ENCODE measurements at regions not wholly inside any gene's neighbourhood (a gene's known extent, or its start where the extent isn't known, plus 50 kb on each side); places are given as distances from the start of the nearest gene placed in this dataset.

- Mint-ChIP-seq H3K27ac (ENCODE audit: unreplicated experiment) (no peak overlapping the region), H3K4me3 (ENCODE audit: unreplicated experiment) (no peak overlapping the region), H3K4me1 (ENCODE audit: low read depth) (peaks cover 4% of the 10 kb centered on the region), H3K36me3 (ENCODE audit: low read depth) (no peaks in the 10 kb centered on the region), H3K9me3 (ENCODE audit: low read depth) (no peaks in the 10 kb centered on the region), H3K27me3 (ENCODE audit: low read depth) (no peaks in the 10 kb centered on the region)
- no peak for TF ChIP-seq CTCF (IDR thresholded peaks at IDR 0.05)
- no peak for DNase-seq (ENCODE audit: low spot score)
Measured at GRCh38 chr10:113399065-113399464, 153.8 kb upstream of the HABP2 start.

GRCh38 chr10:113402602-113403001, 150.3 kb upstream of the HABP2 start:
- Mint-ChIP-seq H3K27ac (ENCODE audit: unreplicated experiment) (no peak overlapping the region), H3K27me3 (ENCODE audit: low read depth) (peaks cover 8% of the 10 kb centered on the region), H3K4me1 (ENCODE audit: low read depth) (peaks cover 4% of the 10 kb centered on the region), H3K36me3 (ENCODE audit: low read depth) (no peaks in the 10 kb centered on the region), H3K9me3 (ENCODE audit: low read depth) (no peaks in the 10 kb centered on the region), H3K4me3 (ENCODE audit: unreplicated experiment) (no peak overlapping the region)
- no peak for TF ChIP-seq CTCF (IDR thresholded peaks at IDR 0.05)
- DNase-seq (ENCODE audit: low spot score), result no peak

GRCh38 chr10:113407218-113407617, 145.6 kb upstream of the HABP2 start:
- Mint-ChIP-seq H3K36me3 (ENCODE audit: low read depth) (no peaks in the 10 kb centered on the region), H3K27ac (ENCODE audit: unreplicated experiment) (no peak overlapping the region), H3K27me3 (ENCODE audit: low read depth) (peaks cover 13% of the 10 kb centered on the region), H3K4me1 (ENCODE audit: low read depth) (no peaks in the 10 kb centered on the region), H3K4me3 (ENCODE audit: unreplicated experiment) (no peak overlapping the region), H3K9me3 (ENCODE audit: low read depth) (no peaks in the 10 kb centered on the region)
- no peak for DNase-seq (ENCODE audit: low spot score)
- no peak for TF ChIP-seq CTCF (IDR thresholded peaks at IDR 0.05)

GRCh38 chr10:113409175-113409574, 143.7 kb upstream of the HABP2 start:
- TF ChIP-seq CTCF (IDR thresholded peaks at IDR 0.05), result no peak
- Mint-ChIP-seq H3K36me3 (ENCODE audit: low read depth) (no peaks in the 10 kb centered on the region), H3K4me3 (ENCODE audit: unreplicated experiment) (no peak overlapping the region), H3K9me3 (ENCODE audit: low read depth) (peaks cover 3% of the 10 kb centered on the region), H3K27me3 (ENCODE audit: low read depth) (peaks cover 13% of the 10 kb centered on the region), H3K27ac (ENCODE audit: unreplicated experiment) (no peak overlapping the region), H3K4me1 (ENCODE audit: low read depth) (no peaks in the 10 kb centered on the region)
- no peak for DNase-seq (ENCODE audit: low spot score)

GRCh38 chr10:113410618-113411017, 142.2 kb upstream of the HABP2 start:
- Mint-ChIP-seq H3K4me3 (ENCODE audit: unreplicated experiment) (no peak overlapping the region), H3K27me3 (ENCODE audit: low read depth) (peaks cover 15% of the 10 kb centered on the region), H3K9me3 (ENCODE audit: low read depth) (peaks cover 3% of the 10 kb centered on the region), H3K36me3 (ENCODE audit: low read depth) (peaks cover 2% of the 10 kb centered on the region), H3K27ac (ENCODE audit: unreplicated experiment) (no peak overlapping the region), H3K4me1 (ENCODE audit: low read depth) (no peaks in the 10 kb centered on the region)
- TF ChIP-seq CTCF (IDR thresholded peaks at IDR 0.05), result no peak
- DNase-seq (ENCODE audit: low spot score), result no peak
